GM18909 (cell line): ENCODE measurements at regions not wholly inside any gene's neighbourhood (a gene's known extent, or its start where the extent isn't known, plus 50 kb on each side); places are given as distances from the start of the nearest gene placed in this dataset.
"Not testable (repeated sequence)": the region's sequence is repeated elsewhere in the genome, so short reads cannot be mapped to it uniquely, and the experiment has no call there.

Experiments
- ATAC-seq: cut with Tn5 transposase; IDR thresholded peaks from one replicate; pipeline ENCODE4 v1.9.1; 2021; ENCODE audit warnings: mild to moderate bottlenecking; ENCODE audit not compliant: unreplicated experiment, poor library complexity

DNA sequence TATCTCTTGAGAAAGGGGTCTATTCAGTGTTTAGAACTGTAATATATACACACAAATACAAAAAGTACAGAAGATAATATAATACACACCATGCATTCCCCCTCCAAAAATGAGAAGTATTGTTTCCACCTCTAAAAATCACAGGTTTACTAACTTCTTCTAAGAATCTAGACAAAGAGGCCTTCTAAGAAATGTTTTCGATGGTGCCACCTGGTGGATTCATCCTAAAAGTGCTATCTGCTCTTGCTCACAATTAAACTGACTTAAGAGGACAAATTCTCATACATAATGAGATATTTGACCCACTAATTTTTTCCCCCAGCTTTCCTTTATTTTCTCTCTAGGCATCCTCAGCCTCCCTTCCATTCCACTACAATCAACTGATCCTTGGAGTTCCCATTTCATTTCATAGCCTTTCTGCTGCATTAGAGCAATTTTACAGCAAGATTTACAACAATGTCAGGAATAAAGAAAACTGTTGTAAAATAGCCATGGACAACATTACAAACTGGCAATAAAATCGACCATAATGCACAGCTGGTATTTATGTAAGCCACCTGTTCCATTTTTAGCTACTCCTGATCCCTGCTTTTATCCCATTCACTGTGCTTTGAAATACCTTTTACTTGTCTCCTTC lies 124.6 kb downstream of the ARRDC4 start:
- peak; percentile 56 for ATAC-seq

DNA sequence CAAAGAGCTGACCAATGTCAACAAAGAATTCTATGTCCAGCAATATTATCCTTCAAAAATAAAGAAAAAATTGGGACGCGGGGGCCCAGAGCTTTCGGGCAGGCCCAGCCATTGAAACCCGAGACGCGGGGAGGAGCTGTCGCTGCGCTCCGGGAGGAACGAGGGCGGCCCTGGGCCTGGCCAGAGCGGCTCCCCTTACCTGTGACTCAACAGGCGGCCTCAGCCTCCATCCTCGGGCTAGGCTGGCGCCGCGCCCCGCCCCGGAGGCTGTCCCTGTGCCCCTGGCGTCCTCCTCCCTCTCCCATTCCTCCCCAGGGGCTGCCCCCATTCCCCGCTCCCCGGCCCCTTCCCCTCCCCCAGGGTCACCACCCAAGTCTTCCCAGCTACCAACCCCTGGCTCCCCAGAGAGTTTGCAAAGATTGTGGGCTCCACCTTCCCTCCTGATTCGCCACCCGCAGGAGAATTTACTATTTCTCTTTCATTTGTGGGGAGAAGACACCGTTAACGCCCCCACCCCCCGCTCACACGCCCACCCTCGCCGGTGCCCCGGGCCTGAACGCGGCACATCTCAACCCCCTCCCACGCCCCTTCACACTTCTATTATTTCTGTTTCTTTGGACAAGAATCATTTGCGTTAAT lies 127.9 kb downstream of the ARRDC4 start:
- ATAC-seq: peak; percentile 81

DNA sequence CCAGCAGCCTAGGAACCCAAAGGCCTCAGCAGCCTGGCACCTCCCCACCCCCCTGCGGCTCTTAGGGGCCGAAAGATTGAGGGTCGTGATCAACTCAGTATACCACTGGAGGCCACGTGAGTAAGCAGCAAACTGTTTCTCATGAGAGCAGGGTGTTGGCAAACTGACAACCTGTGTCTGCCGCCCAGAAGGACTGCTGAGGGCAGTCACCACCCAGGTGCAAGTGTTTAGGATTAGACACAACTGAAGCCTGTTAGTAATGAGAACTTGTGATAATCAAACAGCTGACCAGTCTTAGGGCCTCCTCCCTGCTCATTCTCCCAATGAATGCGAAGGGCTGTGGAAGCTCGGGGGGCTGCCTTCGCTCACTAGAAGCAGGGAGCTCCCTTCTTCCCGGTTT lies 128.8 kb downstream of the ARRDC4 start:
- ATAC-seq: not testable (repeated sequence)

DNA sequence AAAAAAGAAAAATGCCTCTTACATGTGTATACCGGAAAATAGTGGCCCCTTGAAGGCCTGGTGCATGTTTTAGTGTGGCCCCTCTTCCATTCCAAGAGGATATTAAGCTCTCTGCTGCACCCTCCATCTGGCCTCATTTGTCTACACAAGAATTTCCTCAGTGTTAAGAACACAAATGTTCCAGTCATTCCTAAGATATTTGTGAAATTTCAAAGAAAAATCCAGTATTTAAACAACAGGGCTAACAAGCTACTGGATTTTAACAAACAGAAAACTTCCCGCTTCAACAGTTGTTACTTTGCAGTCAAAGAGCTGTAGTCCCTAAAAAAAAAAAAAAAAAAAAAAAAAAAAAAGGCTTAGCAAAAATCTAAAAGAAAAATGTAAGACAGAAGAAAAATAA lies 137.5 kb downstream of the ARRDC4 start:
- not testable (repeated sequence) for ATAC-seq

DNA sequence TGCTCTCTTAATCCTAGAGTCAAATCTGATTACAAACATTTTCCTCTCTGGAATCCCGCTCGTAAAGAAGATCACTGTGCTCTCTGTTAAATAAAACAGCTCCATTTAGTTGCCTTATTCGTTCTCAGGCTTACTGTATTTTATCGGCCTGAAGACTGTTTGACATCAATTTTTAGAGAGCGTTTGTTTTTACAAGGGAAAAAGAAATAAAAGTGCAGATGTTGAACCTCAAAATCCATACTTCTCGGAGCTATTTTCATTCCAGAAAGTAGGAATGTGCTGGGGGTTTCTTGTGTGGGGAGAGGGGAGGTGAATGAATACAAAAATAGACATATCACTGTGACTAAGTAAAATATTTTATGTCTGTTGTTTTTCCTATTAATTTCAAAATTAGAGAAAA lies 140.1 kb downstream of the ARRDC4 start:
- ATAC-seq: not testable (repeated sequence)

DNA sequence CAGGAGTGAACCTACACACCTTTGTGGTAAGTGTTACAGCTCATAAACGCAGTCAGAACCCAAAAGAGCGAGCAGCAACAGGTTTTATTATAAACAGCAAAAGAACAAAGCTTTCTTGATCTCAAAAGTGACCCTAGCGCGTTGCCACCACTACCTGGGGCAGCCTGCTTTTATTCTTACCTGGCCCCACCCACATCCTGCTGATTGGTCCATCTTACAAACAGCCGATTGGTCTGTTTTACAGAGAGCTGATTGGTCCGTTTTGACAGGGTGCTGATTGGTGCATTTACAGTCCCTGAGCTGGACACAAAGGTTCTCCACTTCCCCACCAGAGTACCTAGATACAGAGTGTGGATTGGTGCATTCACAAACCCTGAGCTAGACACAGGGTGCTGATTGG lies 143.1 kb downstream of the ARRDC4 start:
- no peak for ATAC-seq

DNA sequence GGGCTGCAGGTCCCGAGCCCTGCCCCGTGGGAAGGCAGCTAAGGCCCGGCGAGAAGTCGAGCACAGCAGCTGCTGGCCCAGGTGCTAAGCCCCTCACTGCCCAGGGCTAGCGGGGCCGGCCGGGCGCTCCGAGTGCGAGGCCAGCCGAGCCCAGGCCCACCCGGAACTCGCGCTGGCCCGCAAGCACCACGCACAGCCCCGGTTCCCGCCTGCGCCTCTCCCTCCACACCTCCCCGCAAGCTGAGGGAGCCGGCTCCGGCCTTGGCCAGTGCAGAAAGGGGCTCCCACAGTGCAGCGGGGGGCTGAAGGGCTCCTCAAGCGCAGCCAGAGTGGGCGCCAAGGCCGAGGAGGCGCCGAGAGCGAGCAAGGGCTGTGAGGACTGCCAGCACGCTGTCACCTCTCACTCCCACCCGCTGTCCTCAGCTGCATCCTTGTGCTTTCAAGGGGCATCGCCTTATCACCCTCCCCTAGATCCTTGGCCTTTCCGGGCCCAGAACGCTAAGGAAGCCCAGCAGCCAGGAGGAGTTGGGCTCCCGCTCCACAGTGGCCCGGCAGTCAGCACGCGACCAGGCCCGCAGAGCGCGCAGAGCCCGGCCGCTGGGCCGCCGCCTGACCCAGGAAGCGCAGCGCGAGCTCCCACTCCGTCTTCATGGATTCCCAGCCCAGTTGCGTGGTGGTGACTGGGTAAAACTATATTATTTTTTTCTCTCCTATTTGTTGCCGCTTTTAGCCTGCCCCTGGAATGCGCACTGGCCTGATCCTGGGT lies 144.1 kb downstream of the ARRDC4 start:
- ATAC-seq: not testable (repeated sequence)

DNA sequence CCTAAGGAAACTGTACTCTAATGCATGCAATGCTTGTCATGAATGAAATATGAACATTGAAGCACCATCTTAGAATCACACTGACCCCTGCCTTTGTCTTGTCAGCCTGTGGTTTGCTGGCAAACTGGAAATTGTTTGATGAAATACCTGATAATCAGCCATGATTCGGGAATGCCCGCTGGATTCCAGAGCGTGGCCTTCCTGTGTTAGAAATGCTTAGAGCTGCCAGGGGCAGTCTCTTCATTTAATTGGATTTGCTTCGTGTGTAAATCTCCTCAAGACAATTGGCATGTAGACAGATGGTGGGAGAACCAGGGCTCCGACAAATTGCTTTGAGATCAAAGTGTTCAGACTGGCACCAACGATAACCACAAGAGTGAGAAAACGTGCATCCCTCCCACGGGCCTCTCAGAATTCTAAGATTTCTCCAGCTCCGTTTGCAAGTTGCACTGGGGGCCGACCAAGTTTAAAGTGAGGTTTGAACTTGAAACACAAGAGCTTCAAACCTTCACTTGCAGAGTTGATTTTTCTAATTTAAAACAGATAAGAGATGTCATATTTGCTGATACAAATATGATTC lies 146.2 kb downstream of the ARRDC4 start:
- not testable (repeated sequence) for ATAC-seq

DNA sequence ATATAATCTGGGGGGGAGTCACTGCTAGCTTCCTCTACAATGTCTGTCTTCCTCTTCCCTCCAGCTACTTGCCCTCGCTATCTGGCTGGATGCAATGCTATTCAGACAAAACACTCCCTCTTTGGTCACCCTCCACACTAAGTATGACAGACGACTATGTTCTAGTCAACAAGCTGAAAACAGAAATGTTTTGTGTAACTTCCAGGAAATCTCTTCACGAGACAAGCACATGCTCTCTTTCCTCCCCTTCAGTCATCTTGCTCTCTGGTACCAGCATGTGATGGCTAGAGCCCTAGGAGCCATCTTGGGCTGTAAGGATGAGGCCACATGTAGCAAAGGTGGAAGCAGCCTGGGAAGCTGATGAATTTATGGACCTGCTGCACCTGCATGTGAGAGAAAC lies 151.3 kb downstream of the ARRDC4 start:
- ATAC-seq: no peak

DNA sequence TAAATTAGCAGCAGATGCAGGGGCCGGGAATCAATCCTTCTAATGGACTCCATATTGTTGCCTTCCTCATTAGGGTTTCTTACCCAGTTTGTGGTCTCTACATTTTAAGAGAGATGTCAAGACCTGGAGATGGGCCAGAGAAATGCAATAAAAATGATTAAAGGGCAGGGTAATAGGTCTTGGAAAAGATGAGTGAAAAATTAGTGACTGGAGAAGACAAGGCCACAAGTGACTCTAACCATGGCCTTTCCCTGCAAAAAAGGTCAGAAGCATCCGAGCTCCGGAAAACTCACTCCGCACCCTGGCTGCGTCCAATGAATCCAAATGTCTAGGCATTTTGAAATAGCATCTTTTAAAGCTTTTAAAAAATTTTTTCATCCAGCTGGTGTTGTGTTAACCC lies 152.8 kb downstream of the ARRDC4 start:
- no peak for ATAC-seq

DNA sequence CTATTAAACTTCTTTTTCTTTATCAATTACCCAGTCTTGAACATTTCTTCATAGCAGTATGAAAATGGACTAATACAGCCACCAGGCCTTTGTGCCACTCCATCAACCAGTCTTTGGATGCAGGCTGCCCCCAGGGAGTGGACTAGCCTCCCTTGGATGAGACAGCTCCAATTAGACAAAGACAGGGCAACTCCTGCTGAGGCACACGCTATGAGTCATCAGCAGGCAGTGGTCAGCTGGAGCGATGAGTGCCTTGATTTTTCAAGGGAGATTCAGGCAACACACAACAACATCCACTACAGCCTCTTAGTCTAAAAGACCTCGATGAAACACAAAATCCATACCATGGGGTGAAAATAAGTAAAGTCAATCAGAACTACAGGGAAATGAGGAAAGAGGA lies 160.1 kb downstream of the ARRDC4 start:
- ATAC-seq: no peak

DNA sequence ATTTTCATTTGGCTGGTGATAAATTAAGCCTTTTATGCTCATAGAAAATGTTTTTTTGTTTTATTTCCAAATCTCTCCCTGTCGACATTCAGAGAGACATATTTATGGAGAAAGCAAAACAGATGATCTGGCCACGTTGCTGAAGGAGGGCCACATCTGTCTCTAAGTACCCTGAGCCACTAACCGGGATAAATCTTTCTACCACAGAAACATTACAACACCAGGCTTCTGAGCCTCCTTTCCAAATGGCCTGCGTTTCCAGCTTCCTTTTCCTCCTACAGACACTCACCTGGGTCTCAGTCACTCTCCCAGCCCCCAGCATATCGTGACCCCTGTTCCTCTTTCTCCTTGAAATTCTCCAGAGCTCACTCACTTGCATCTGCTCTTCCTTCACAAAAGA lies 161.0 kb downstream of the ARRDC4 start:
- ATAC-seq: no peak

DNA sequence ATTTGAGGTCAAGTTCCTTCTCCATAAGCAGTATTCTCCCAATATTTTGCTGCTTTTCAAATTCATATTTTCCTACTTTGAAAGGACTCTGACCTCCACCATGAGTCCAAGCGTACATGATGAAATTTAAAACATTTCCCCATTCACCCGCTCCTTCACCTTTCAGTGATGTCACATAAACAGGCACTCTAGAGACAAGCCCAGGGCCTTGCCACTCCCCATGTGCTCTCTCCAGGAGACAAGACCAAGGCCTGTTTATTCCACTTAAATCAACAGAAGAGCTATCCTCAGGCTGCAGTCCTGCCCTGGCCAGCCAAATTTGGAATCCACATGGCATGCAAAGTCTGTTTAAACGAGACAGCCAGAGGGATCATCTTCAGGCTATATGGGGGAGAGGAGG lies 161.5 kb downstream of the ARRDC4 start:
- ATAC-seq: no peak

DNA sequence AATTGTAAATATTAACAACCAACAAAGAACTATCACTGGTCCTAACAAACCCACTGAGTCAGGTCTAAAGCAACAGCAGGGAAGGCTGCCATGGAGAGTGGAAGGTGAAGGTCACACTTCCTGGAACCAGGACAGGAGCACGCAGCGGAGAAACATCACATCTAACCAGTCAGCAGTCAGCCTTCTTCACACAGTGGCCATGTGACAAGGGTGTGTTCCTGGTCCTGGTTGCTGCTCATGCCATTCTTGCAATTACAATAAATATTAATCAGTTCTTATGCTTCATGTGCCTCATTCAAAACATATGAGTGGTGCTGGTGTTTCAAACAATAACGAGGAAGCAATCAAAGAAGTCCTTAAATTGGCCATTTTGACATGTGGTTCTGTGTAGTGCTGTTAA lies 162.8 kb downstream of the ARRDC4 start:
- ATAC-seq: no peak

DNA sequence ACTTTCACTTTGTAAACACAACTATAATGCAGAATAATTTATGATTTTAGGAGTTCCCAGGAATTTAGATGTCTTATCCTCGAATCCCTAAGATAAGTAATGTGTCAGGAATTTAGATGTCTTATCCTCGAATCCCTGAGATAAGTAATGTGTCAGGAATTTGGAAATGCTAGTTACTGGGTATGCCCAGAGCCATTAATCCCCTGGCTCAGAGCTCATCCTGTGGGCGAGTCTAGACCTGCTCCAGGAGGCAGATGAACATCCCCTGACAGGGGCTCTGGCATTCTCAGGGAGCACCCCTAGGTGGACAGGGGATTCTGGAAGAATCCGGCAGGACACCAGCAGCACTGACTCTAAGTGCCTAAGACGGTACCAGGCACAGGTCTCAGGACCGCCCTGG lies 163.3 kb downstream of the ARRDC4 start:
- ATAC-seq: no peak

DNA sequence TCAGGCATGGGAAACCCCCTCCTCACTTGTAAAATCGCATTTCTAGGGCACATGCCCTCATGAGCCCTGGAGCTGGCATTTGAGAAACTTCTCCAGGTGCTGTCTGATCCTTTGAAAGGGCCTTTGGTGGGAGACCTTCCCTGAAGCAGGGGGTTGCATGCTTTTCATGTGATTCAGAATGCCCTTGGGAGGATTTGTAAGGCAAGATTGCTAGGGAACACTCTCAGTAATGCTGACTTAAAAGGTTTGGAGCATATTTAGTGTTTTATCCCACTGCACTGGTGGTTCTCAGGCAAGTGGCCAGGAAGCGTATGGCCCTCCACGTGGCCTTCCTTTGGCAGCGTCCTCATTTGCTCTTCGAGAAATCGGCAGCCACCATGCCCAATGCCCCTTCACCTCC lies 164.1 kb downstream of the ARRDC4 start:
- ATAC-seq: no peak

DNA sequence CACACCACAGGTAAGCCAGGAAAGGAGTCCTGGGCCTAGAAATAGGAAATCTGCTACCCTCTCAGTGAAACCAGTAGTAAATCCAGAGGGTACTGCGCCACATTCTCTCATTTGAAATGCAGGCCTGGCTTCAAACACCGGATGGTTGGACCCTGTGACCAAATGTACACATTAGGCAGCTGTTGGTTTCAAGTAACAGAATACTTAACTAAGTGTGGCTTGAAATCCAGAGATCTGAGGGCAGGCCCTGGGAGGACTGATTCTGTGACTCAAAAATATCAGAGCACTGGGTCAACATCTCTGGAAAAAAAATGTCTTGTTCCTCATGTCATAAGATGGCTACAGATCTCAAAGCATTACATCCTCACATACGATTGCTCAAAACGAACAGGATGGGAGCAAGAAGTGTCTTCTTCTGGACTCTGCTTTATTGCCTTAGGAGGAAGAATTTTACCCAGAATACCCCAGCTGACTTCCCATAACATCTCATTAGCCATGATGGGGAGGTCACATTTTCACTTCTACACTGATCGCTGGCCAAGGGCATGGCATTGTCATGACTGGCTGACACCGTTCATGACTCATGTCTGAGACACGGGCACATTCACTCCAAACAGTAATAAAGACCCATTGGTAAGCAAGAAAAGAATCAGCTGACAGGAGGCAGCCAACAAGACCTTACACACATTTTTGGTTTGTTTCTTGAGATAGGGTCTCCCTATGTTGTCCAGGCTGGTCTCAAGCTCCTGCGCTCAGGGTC lies 166.0 kb downstream of the ARRDC4 start:
- no peak for ATAC-seq

DNA sequence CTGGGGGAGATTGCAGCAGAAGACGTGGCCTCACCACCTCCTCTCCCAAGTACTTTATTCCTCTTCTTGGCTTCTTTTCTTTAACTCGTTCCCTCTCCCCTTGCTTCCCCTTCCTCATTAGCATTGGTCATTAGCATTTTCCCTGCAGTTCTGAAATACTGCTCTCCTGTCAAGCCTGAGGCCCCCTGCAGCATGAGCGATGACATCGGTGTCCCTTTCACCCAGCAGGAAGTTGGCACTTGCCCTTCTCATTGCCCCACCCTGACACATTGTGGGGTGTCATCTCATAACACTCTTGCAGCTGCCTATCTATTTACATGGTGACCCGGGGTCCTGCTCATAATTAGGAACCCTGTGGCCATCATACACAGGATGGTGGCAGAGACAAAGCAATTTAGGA lies 167.1 kb downstream of the ARRDC4 start:
- no peak for ATAC-seq

DNA sequence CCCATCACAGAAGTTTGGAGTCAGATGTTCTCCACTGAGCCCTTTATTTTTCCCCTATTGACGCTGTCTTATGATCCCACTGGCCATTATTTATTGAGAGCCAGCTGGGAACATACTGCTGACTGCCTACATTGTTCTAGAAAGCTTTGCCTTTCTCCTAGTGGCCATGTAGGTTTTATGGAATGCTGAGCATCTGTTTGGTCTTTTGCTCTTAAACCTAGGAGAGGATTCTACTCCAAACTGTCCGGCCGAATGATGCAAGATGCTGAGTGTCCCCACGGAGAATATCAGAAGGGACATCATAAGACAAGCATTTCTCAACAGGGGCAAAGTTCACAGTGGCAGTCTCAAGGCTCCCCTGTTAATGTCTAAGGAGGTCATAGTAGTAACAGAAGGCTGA lies 171.4 kb downstream of the ARRDC4 start:
- ATAC-seq: no peak

DNA sequence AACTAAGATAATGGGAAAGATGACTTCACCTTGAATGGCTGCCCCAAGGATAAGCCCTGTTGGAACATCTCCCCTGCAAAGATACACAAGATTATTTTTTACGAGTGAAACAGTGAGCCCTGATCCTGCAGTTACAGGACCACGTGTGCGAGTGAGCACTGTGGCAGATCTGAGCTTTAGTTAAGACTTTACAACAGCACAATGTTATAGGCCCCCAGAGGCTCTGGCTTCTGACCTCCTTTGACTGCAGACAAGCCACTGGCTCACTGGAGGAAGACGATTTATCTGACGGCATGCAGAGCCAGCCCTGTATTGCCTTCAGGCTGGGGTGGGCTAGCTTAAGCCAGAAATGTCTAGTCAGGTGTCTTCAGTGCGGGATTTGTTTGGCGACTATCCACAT lies 174.4 kb downstream of the ARRDC4 start:
- ATAC-seq: no peak

DNA sequence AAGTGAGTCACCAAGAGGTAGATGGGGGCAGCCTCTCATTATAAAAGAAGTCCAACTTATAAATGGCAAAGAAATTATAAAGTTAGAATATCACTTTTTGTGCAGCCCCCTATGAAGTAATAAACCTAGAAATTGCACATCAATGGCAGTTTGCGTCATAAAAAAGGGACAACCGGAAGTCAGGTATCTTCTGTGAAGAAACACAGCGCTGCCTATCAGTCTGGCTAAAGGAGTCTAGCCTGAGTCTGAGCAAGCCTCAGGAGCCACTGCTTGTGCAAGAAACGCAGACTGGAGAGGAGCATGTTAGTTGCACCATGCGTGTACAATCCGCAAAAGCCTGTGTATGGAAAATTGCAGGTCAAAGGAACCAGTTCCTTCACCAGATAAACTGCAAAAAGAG lies 178.4 kb downstream of the ARRDC4 start:
- no peak for ATAC-seq
